Astrocyte of the spinal cord (primary cell): ENCODE measurements at regions not wholly inside any gene's neighbourhood (a gene's known extent, or its start where the extent isn't known, plus 50 kb on each side); places are given as distances from the start of the nearest gene placed in this dataset.

ENCODE experiments used
- DNase-seq: peaks from one replicate; pipeline ENCODE4 v3.0.0; 2011; ENCODE audit warnings: low read depth, low spot score
- H3K4me3 ChIP-seq: 2 replicates; pipeline ENCODE4 v1.5.1; 2011; ENCODE audit warnings: low read depth, mild to moderate bottlenecking, low read length, moderate library complexity
- in situ Hi-C: cut with HindIII; loops from 2 replicates; pipeline ENCODE4 v1.10.0; 2017; ENCODE audit warnings: low sequenced_read_pairs
- TF ChIP-seq, protein P1 (sequence below): IDR thresholded peaks from 2 replicates; pipeline ENCODE4 v1.5.1; 2012; ENCODE audit warnings: low read depth, mild to moderate bottlenecking, low read length, inconsistent platforms

DNA sequence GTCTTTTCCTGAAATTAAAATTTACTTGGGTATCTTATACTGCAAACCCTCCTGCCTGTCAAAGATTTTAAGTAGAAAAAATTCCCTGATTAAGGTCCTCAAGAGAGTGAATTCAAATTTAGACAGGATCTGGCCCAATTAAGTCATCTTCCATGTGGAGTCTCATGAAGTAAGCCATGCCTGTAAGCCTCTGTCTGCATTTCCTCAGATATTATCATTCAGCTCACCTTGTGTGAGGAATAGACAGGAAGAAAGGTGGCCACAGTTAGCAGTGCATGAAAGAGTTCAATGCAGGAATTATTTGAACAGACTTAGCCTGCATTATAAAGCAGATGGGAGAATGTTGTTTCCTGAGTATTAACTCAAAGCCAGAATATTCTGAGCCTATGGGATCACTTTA lies 174.7 kb downstream of the HS3ST3A1 start:
- TF ChIP-seq, protein P1, sequence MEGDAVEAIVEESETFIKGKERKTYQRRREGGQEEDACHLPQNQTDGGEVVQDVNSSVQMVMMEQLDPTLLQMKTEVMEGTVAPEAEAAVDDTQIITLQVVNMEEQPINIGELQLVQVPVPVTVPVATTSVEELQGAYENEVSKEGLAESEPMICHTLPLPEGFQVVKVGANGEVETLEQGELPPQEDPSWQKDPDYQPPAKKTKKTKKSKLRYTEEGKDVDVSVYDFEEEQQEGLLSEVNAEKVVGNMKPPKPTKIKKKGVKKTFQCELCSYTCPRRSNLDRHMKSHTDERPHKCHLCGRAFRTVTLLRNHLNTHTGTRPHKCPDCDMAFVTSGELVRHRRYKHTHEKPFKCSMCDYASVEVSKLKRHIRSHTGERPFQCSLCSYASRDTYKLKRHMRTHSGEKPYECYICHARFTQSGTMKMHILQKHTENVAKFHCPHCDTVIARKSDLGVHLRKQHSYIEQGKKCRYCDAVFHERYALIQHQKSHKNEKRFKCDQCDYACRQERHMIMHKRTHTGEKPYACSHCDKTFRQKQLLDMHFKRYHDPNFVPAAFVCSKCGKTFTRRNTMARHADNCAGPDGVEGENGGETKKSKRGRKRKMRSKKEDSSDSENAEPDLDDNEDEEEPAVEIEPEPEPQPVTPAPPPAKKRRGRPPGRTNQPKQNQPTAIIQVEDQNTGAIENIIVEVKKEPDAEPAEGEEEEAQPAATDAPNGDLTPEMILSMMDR, result no peak
- H3K4me3 ChIP-seq, result no peak overlapping the region
- in situ Hi-C loops, result no loop called here
- DNase-seq, result no peak

DNA sequence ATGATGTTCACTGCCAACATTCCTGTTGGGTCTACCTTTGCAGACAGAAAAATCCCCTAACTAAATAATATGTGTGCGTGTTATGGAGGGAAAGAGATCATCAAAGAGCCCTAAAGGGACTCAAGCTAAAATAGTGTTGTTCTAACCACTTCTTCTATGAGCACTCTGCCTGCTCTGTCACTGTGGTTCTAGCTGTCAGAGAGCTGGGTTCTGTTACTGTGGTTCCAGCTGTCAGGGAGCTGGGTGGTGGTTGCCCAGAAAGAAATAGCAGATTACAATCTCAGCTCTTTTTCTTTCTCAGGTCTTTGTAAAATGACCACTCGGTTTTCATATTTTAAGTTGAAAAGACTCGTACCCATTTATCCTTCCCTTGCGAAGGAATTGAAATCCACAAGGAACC lies 176.3 kb downstream of the HS3ST3A1 start:
- in situ Hi-C loops, result no loop called here
- no peak for DNase-seq
- TF ChIP-seq, protein P1, result no peak
- no peak overlapping the region for H3K4me3 ChIP-seq

DNA sequence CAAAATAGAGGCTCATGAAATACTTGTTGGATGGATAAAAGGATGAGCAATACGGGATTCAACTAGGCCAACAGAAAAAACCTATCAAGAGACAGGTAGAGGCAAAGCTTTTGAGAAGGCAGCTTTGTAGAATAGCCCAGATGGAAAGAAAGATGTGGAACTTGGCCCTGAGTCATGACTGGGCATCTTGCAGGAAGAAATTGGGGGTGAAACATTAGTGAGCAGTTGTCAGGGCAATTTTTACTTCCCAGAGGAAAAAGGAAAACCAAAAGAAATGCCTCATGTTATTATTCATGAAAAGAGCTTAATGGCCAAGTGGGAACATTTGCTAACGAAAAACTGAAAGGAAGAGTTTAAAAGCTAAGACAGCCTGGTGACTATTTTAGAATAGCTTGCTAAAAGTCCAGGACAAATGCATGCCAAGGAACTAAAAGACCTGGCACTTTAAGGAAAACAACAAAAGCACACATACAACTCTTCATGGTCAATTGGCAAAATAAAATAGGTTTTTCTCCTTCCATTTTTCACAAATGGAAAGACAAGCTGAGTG lies 180.1 kb downstream of the HS3ST3A1 start:
- H3K4me3 ChIP-seq, result no peak overlapping the region
- peak; percentile 33 for DNase-seq
- in situ Hi-C loops, result no loop called here
- TF ChIP-seq, protein P1, result no peak

DNA sequence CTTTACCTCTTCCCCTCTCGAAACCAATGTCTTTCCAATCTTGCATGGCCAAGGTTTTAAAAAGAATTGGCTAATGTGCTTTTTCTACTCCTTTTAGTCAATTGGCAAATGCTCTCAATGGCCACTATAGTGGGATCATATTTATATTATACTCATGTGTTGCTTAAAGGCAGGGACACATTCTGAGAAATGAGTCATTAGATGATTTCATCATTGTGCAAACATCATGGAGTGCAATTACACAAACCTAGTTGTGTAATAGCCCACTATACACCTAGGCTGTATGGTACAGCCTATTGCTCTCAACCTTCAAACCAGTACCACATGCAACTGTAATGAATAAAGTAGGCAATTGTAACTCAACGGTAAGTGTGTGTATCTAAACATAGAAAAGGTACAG lies 180.9 kb downstream of the HS3ST3A1 start:
- in situ Hi-C loops, result no loop called here
- TF ChIP-seq, protein P1, result no peak
- DNase-seq, result peak; percentile 72
- H3K4me3 ChIP-seq, result no peak overlapping the region

DNA sequence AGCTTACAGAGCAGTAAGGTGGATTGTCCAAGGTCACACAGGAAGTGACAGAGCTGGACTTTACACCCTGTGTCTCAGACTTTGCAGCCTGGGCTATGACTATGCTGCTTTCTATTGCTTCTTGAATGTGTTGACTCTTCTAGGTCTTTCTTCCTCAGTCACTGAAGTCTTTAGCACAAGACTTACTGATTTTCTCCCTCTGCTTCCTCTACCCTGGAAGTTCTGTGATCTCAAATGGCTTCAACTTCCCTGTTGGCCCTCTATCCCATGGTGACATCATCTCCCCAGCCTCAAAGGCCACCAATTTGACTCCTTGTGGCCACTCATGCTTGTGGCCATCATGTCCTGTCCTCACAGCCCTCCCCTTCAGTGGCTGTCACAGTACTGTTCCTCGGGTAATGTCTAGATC lies 181.3 kb downstream of the HS3ST3A1 start:
- H3K4me3 ChIP-seq, result no peak overlapping the region
- in situ Hi-C loops, result no loop called here
- no peak for DNase-seq
- TF ChIP-seq, protein P1, result no peak

DNA sequence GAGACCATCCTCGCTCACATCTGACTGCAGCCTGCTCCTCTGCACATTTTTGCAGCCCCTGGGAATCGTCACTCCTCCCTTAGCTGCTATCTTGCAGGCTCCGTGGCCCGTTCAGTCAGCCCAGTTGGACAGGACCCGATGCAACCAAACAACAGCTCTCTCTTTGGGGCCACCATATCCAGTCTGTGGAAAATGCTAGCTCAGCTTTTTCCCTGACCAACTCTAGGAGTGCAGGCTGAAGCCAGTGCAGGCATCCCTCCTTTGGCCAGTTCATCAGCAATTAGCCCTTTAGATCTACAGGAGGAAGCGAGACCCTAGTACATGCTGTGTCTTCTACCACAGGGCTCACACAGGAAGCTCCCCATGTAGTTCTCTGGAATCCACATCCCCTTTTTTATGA lies 182.1 kb downstream of the HS3ST3A1 start:
- DNase-seq, result no peak
- in situ Hi-C loops, result no loop called here
- TF ChIP-seq, protein P1, result no peak
- H3K4me3 ChIP-seq, result no peak overlapping the region

DNA sequence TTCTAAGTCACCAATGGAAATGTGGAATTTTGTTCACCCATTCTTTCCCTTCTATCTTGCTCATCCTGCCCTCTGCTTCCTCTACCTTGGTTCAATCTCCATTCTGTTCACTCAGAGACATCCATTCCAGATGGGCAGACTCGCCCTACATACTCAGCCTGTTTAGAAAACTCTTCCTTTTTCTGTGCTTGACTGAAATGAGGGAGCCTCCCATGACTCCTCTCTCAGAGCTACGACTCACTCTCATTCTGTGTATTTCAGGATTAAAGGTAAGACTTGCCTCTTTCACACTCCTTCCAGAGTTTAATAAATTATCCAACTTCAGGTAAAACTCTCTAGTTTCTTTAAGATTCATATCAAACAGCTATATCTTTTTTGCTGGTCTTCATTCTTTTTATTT lies 182.8 kb downstream of the HS3ST3A1 start:
- no peak for DNase-seq
- TF ChIP-seq, protein P1, result no peak
- no peak overlapping the region for H3K4me3 ChIP-seq
- in situ Hi-C loops, result no loop called here
